Neural cell (in vitro differentiated cells): ENCODE measurements at regions not wholly inside any gene's neighbourhood (a gene's known extent, or its start where the extent isn't known, plus 50 kb on each side); places are given as distances from the start of the nearest gene placed in this dataset.

Source experiments
- H2AFZ ChIP-seq: fragments of 200-600, 300-800 bp; sonication (generic), shearing (Covaris generic); 2 replicates; pipeline ENCODE4 v1.6.0; 2014; ENCODE audit warnings: low read depth, mild to moderate bottlenecking, antibody characterized with exemption, low read length, moderate library complexity
- H3F3A ChIP-seq: fragments of 200-600 bp; shearing (Covaris generic); 2 replicates; pipeline ENCODE4 v1.6.1; 2016; ENCODE audit warnings: mild to moderate bottlenecking, moderate library complexity, mixed read lengths, antibody characterized with exemption, low read length; ENCODE audit not compliant: insufficient read depth, poor library complexity, severe bottlenecking
- H3K27ac ChIP-seq: fragments of 200-600, 300-800 bp; sonication (generic), shearing (Covaris generic); 2 replicates; pipeline ENCODE4 v1.5.1; 2014; ENCODE audit warnings: mild to moderate bottlenecking, low read length, moderate library complexity
- H3K27me3 ChIP-seq: fragments of 300-800, 200-600 bp; sonication (generic), shearing (Covaris generic); 2 replicates; pipeline ENCODE4 v1.6.0; 2014; ENCODE audit warnings: mild to moderate bottlenecking, low read depth, low read length, moderate library complexity; ENCODE audit not compliant: insufficient read depth
- H3K36me3 ChIP-seq: fragments of 300-800, 200-600 bp; sonication (generic), shearing (Covaris generic); 2 replicates; pipeline ENCODE4 v1.5.1; 2014; ENCODE audit warnings: mild to moderate bottlenecking, antibody characterized with exemption, low read length, moderate library complexity; ENCODE audit not compliant: insufficient read depth
- H3K4me2 ChIP-seq: fragments of 300-800, 200-600 bp; sonication (generic), shearing (Covaris generic); 2 replicates; pipeline ENCODE4 v1.6.0; 2014; ENCODE audit warnings: mild to moderate bottlenecking, low read length
- H3K4me3 ChIP-seq: fragments of 300-800, 200-600 bp; sonication (generic), shearing (Covaris generic); 2 replicates; pipeline ENCODE4 v1.5.1; 2014; ENCODE audit warnings: mild to moderate bottlenecking, low read length, moderate library complexity
- H3K79me2 ChIP-seq: fragments of 200-600 bp; shearing (Covaris generic); replicated peaks from 2 replicates; pipeline ENCODE4 v1.6.0; 2014; ENCODE audit warnings: mild to moderate bottlenecking, low read length, moderate library complexity; ENCODE audit not compliant: insufficient read depth
- H3K9ac ChIP-seq: fragments of 300-800, 200-600 bp; sonication (generic), shearing (Covaris generic); 2 replicates; pipeline ENCODE4 v1.6.1; 2016; ENCODE audit warnings: mild to moderate bottlenecking, low read length, mixed read lengths
- H3K9me2 ChIP-seq: fragments of 200-600 bp; shearing (Covaris generic); 2 replicates; pipeline ENCODE4 v1.6.1; 2016; ENCODE audit warnings: mild to moderate bottlenecking, low read length, mixed read lengths; ENCODE audit not compliant: insufficient read depth
- H3K9me3 ChIP-seq: fragments of 200-600, 300-800 bp; sonication (generic), shearing (Covaris generic); 2 replicates; pipeline ENCODE4 v1.6.1; 2016; ENCODE audit warnings: mild to moderate bottlenecking, mixed run types, low read length, moderate library complexity, mixed read lengths
- H4K20me1 ChIP-seq: fragments of 200-600 bp; shearing (Covaris generic); 2 replicates; pipeline ENCODE4 v1.6.1; 2016; ENCODE audit warnings: mild to moderate bottlenecking, mixed run types; ENCODE audit not compliant: insufficient read depth
- CTCF ChIP-seq: fragments of 450-650 bp; IDR thresholded peaks from 2 replicates; pipeline ENCODE4 v1.5.1; 2014; ENCODE audit warnings: antibody characterized with exemption, mild to moderate bottlenecking, moderate library complexity; ENCODE audit not compliant: poor library complexity, severe bottlenecking
- EP300 ChIP-seq: fragments of 450-650 bp; conservative IDR thresholded peaks from 2 replicates; pipeline ENCODE4 v1.6.1; 2014; ENCODE audit warnings: antibody characterized with exemption, mild to moderate bottlenecking, moderate library complexity; ENCODE audit not compliant: poor library complexity, severe bottlenecking
- EZH2 ChIP-seq: fragments of 200-600, 300-800 bp; shearing (Covaris generic), sonication (generic); IDR thresholded peaks from 2 replicates; pipeline ENCODE4 v1.6.1; 2014; ENCODE audit warnings: antibody characterized with exemption, low read length, borderline replicate concordance, mild to moderate bottlenecking; ENCODE audit not compliant: insufficient read depth, poor library complexity, severe bottlenecking
- MXI1 ChIP-seq: fragments of 450-650 bp; conservative IDR thresholded peaks from 2 replicates; pipeline ENCODE4 v1.6.1; 2014; ENCODE audit warnings: antibody characterized with exemption, mild to moderate bottlenecking; ENCODE audit not compliant: poor library complexity, severe bottlenecking
- POLR2AphosphoS5 ChIP-seq: IDR thresholded peaks from 2 replicates; pipeline ENCODE4 v1.6.1; 2012
- RAD21 ChIP-seq: fragments of 450-650 bp; conservative IDR thresholded peaks from 2 replicates; pipeline ENCODE4 v1.6.1; 2014; ENCODE audit warnings: antibody characterized with exemption, mild to moderate bottlenecking, moderate library complexity
- REST ChIP-seq: IDR thresholded peaks from 2 replicates; pipeline ENCODE4 v1.6.1; 2012; ENCODE audit warnings: borderline replicate concordance
- SMC3 ChIP-seq: fragments of 450-650 bp; conservative IDR thresholded peaks from 2 replicates; pipeline ENCODE4 v1.6.1; 2014; ENCODE audit warnings: antibody characterized with exemption, mild to moderate bottlenecking, moderate library complexity; ENCODE audit not compliant: poor library complexity
- TAF1 ChIP-seq: IDR thresholded peaks from 2 replicates; pipeline ENCODE4 v1.6.1; 2012; ENCODE audit warnings: low read depth

- no peak overlapping the region for H3K27ac ChIP-seq
- H3K9ac ChIP-seq, result no peak overlapping the region
- H4K20me1 ChIP-seq, result no peaks in the 10 kb centered on the region
- H3K9me2 ChIP-seq, result no peaks in the 10 kb centered on the region
- no peaks in the 10 kb centered on the region for H3K27me3 ChIP-seq
- no peaks in the 10 kb centered on the region for H3K9me3 ChIP-seq
- no peaks in the 10 kb centered on the region for H3K36me3 ChIP-seq
- no peak overlapping the region for H3K4me2 ChIP-seq
- H3K79me2 ChIP-seq, result no peaks in the 10 kb centered on the region
- TF ChIP-seq EZH2 (no peak), SMC3 (no peak), POLR2AphosphoS5 (no peak), EP300 (no peak), CTCF (no peak), MXI1 (no peak), REST (no peak), RAD21 (no peak), TAF1 (no peak)
- H3F3A ChIP-seq, result no peaks in the 10 kb centered on the region
- H2AFZ ChIP-seq, result no peak overlapping the region
- no peak overlapping the region for H3K4me3 ChIP-seq
These were observed 734.7 kb downstream of the IRX1 start for GRCh38 chr5:4330327-4330726.

GRCh38 chr5:4335078-4335477 is 739.4 kb downstream of the IRX1 start:
- no peaks in the 10 kb centered on the region for H3K36me3 ChIP-seq
- no peak overlapping the region for H3K4me2 ChIP-seq
- H2AFZ ChIP-seq, result no peak overlapping the region
- no peaks in the 10 kb centered on the region for H3K79me2 ChIP-seq
- H3K27me3 ChIP-seq, result no peaks in the 10 kb centered on the region
- no peaks in the 10 kb centered on the region for H3K9me3 ChIP-seq
- H3K27ac ChIP-seq, result no peak overlapping the region
- H3K9me2 ChIP-seq, result no peaks in the 10 kb centered on the region
- H3F3A ChIP-seq, result no peaks in the 10 kb centered on the region
- TF ChIP-seq RAD21 (no peak), EZH2 (no peak), REST (no peak), CTCF (no peak), MXI1 (no peak)
- no peak overlapping the region for H3K4me3 ChIP-seq
- H4K20me1 ChIP-seq, result no peaks in the 10 kb centered on the region
- H3K9ac ChIP-seq, result no peak overlapping the region
